Lung microvascular endothelial cell (primary cell): ENCODE measurements at regions not wholly inside any gene's neighbourhood (a gene's known extent, or its start where the extent isn't known, plus 50 kb on each side); places are given as distances from the start of the nearest gene placed in this dataset.

Experiments used
- DNase-seq, 2 donors: peaks; one replicate each; pipeline versions ENCODE4 v3.0.0 to v3.0.0-alpha.2; 2010; ENCODE audit warnings: low read depth in 2 of 2

- no peak for DNase-seq
Measured at GRCh38 chr18:7482342-7482741, 84.8 kb upstream of the PTPRM start.

DNA sequence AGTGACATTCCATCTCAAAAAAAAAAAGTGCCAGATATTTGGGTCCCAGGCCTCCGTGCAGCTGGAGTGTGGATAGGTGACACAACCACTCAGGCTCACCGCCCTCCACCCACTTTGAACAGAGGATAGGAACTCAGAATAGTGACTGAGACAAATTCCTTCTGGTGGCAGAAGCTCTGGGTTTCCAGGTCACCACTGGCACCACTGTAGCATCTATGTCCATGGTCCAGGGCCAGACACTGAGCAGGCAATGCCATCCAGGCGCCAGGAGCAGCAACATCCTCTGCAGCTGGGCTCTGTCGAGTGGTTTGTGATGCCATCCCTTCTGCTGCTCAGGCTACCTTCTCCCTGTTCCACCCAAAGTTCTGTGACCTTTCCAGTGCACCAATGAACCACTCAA, 81.5 kb upstream of the PTPRM start:
- DNase-seq: no peak

GRCh38 chr18:7488571-7488970, 78.5 kb upstream of the PTPRM start:
- DNase-seq: peak in 1 of 2 donors; percentile 1

DNA sequence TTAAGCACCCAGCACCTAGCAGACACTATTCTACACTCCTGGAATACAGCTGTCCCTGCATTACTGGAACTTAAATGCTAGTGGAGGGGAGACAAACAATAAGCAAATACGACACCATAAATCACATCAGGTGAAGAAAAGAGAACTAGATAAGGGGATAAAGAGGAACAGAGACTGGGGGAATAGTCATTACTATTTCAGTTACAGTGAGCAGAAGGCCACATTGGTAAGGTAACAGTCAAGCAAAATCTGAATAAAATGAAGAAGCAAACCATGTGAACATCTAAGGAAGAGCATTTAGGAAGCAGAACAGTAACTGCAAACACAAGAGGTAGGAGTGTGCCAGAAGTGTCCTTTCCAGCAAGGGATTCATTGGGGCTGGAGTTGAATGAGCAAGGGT, 77.0 kb upstream of the PTPRM start:
- no peak for DNase-seq

DNA sequence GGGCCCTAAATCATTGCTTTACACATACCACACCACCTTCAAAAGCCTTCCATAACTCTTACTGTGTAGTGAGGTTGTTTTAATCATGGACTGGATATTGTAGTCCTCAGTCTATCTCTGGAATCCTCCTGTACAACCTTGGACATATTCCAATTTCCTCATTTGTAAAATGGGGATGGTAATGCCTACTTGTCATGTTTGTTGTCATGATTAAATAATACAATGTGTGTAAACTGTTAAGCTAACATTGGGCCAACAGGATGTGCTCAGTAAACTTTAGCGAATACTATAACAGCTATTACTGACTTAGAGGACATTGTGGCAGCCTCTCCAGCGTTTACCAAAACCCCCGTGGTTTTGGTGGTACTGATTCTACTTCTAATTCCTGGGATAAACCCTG, 74.7 kb upstream of the PTPRM start:
- DNase-seq: no peak

DNA sequence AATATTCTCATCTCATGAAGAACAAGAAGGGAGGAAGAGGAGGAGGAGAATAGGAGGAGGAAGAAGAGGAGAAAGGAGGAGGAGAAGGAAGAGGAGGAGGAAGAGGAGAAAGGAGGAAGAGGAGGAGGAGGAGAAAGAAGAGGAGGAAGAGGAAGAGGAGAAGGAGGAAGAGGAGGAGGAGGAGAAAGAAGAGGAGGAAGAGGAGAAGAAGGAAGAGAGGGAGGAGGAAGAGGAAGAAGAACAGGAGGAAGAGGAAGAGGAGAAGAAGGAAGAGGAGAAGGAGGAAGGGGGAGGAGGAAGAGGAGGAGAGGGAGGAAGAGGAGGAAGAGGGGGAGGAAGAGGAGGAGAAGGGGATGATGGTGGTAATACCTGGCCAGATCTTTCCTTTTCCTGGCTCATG, 70.0 kb upstream of the PTPRM start:
- no peak for DNase-seq

- no peak for DNase-seq
Measured at GRCh38 chr18:7511106-7511505, 56.0 kb upstream of the PTPRM start.

- no peak for DNase-seq
Measured at GRCh38 chr18:7512348-7512747, 54.8 kb upstream of the PTPRM start.

GRCh38 chr18:7512990-7513389, 54.1 kb upstream of the PTPRM start:
- DNase-seq: no peak

DNA sequence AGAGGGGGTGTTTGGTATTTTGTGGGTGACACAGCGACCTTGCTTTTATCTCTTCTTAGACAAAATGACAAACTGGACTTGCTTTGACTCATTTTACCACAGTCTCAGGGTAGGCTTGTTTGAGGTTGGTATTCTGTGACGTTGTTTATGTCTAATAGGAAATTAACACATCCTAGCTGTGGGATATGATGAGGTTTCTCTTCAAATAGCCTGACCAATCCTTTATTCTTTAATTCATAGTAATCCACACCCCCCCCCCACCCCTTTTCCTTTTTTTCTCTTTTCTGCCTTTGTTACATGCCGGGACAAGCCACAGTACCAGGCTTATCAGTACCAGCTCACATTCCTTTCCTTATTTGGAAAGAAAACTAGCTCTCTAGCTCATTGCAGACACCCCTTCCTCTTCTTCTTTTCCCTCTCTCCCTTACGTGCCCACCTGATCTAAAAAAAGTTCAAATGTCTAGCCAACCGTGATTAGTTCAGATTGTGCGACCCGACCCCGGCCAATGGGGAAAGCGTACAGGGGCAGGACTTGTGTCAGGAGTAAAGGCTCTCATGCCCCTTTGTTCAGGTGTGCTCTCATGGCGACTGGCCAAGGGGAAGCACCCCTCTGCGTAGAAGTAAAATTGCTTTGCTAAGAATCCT, 52.2 kb upstream of the PTPRM start:
- DNase-seq: no peak

- no peak for DNase-seq
Measured at GRCh38 chr18:7516266-7517117, 50.6 kb upstream of the PTPRM start.
